K562 (cell line): ENCODE measurements at regions not wholly inside any gene's neighbourhood (a gene's known extent, or its start where the extent isn't known, plus 50 kb on each side); places are given as distances from the start of the nearest gene placed in this dataset.

ENCODE experiments used
- BACH1 ChIP-seq: fragments of 200-800 bp; sonication (Bioruptor generic); IDR thresholded peaks from 2 replicates; pipeline ENCODE4 v1.6.1; 2016; ENCODE audit warnings: missing genetic modification characterization, missing compliant biosample characterization
- BCOR ChIP-seq: fragments of 450-650 bp; IDR thresholded peaks from 2 replicates; pipeline ENCODE4 v1.6.1; 2016
- BRCA1 ChIP-seq, 2 experiments: fragments of 450-650 bp in 1 of 2; sonication (generic) in 1 of 2; formaldehyde crosslinking in 1 of 2; IDR thresholded peaks; 2 replicates each; pipeline versions ENCODE4 v1.5.0 to v1.6.1; 2017 to 2020; ENCODE audit warnings: mild to moderate bottlenecking in 1 of 2, missing genetic modification reagents in 1 of 2
- CBX1 ChIP-seq: sonication (generic); IDR thresholded peaks from 2 replicates; pipeline ENCODE4 v1.6.1; 2016; ENCODE audit warnings: antibody characterized with exemption, low read depth, mild to moderate bottlenecking
- DACH1 ChIP-seq: fragments of 450-650 bp; IDR thresholded peaks from 2 replicates; pipeline ENCODE4 v1.6.1; 2018; ENCODE audit not compliant: partially characterized antibody
- EHMT2 ChIP-seq: fragments of 450-650 bp; IDR thresholded peaks from 2 replicates; pipeline ENCODE4 v1.6.1; 2018; ENCODE audit warnings: antibody characterized with exemption
- ERF ChIP-seq: fragments of 450-650 bp; formaldehyde crosslinking; IDR thresholded peaks from 2 replicates; pipeline ENCODE4 v1.4.0; 2020; ENCODE audit warnings: mild to moderate bottlenecking, mixed read lengths
- HIVEP1 ChIP-seq: fragments of 250-450 bp; sonication (Bioruptor Pico); IDR thresholded peaks from 2 replicates; pipeline ENCODE4 v1.4.0; 2020; ENCODE audit warnings: mild to moderate bottlenecking
- MAFF ChIP-seq: IDR thresholded peaks from 2 replicates; pipeline ENCODE4 v1.6.1; 2012; ENCODE audit warnings: low read length, improper control_type of control experiment
- MAFG ChIP-seq: fragments of 450-650 bp; conservative IDR thresholded peaks from 2 replicates; pipeline ENCODE4 v1.6.1; 2016; ENCODE audit warnings: missing genetic modification characterization, missing compliant biosample characterization
- MAFK ChIP-seq: IDR thresholded peaks from 2 replicates; pipeline ENCODE4 v1.6.1; 2011; ENCODE audit warnings: low read length, improper control_type of control experiment
- MCM7 ChIP-seq, 2 experiments: fragments of 450-650 bp; IDR thresholded peaks; 2 replicates each; pipeline ENCODE4 v1.6.1; 2016 to 2018
- NFE2 ChIP-seq: IDR thresholded peaks from 2 replicates; pipeline ENCODE4 v1.6.1; 2014; ENCODE audit warnings: antibody characterized with exemption, low read depth
- OTX1 ChIP-seq: fragments of 450-650 bp; formaldehyde crosslinking; IDR thresholded peaks from 2 replicates; pipeline ENCODE4 v1.4.0; 2022; ENCODE audit warnings: mild to moderate bottlenecking
- POLR2H ChIP-seq: IDR thresholded peaks from 2 replicates; pipeline ENCODE4 v1.6.1; 2016; ENCODE audit warnings: missing genetic modification characterization, low read depth, mild to moderate bottlenecking, control low read depth, missing compliant biosample characterization, moderate library complexity
- PTRF ChIP-seq: fragments of 450-650 bp; IDR thresholded peaks from 2 replicates; pipeline ENCODE4 v1.6.1; 2016; ENCODE audit warnings: mild to moderate bottlenecking, missing genetic modification characterization, missing compliant biosample characterization
- PTTG1 ChIP-seq: fragments of 450-650 bp; IDR thresholded peaks from 2 replicates; pipeline ENCODE4 v1.6.1; 2016; ENCODE audit warnings: low read depth, mild to moderate bottlenecking, missing genetic modification characterization, missing compliant biosample characterization
- RFX1 ChIP-seq: fragments of 450-650 bp; IDR thresholded peaks from 2 replicates; pipeline ENCODE4 v1.6.1; 2016; ENCODE audit warnings: mild to moderate bottlenecking, moderate library complexity
- YY1 ChIP-seq, 3 experiments: IDR thresholded peaks; 2 replicates each; pipeline ENCODE4 v1.6.1; 2011; ENCODE audit warnings: low read length in 2 of 3, mild to moderate bottlenecking in 2 of 3, moderate library complexity in 2 of 3, borderline replicate concordance in 1 of 3, control low read depth in 1 of 3, low read depth in 1 of 3; ENCODE audit not compliant: insufficient read depth in 3 of 3, insufficient replicate concordance in 2 of 3, control insufficient read depth in 1 of 3, insufficient read length in 1 of 3; ENCODE audit errors: extremely low read depth in 1 of 3
- ZNF316 ChIP-seq: fragments of 450-650 bp; IDR thresholded peaks from 2 replicates; pipeline ENCODE4 v1.6.1; 2016
- TF ChIP-seq, protein P1 (sequence below): IDR thresholded peaks from 2 replicates; pipeline ENCODE4 v1.6.1; 2012; ENCODE audit warnings: low read depth, low read length, improper control_type of control experiment, borderline replicate concordance
- TF ChIP-seq, protein P2 (sequence below): fragments of 450-650 bp; IDR thresholded peaks from 2 replicates; pipeline ENCODE4 v1.6.1; 2017; ENCODE audit warnings: antibody characterized with exemption, mild to moderate bottlenecking
- TF ChIP-seq, protein P3 (sequence below), 2 experiments: fragments of 450-650 bp in 1 of 2; sonication (generic) in 1 of 2; formaldehyde crosslinking in 1 of 2; IDR thresholded peaks in 1 of 2; conservative IDR thresholded peaks in 1 of 2; 2 replicates each; pipeline versions ENCODE4 v1.6.1 to v1.8.1; 2016 to 2023; ENCODE audit warnings: mild to moderate bottlenecking in 2 of 2, moderate library complexity in 2 of 2, inconsistent platforms in 1 of 2, missing genetic modification reagents in 1 of 2

DNA sequence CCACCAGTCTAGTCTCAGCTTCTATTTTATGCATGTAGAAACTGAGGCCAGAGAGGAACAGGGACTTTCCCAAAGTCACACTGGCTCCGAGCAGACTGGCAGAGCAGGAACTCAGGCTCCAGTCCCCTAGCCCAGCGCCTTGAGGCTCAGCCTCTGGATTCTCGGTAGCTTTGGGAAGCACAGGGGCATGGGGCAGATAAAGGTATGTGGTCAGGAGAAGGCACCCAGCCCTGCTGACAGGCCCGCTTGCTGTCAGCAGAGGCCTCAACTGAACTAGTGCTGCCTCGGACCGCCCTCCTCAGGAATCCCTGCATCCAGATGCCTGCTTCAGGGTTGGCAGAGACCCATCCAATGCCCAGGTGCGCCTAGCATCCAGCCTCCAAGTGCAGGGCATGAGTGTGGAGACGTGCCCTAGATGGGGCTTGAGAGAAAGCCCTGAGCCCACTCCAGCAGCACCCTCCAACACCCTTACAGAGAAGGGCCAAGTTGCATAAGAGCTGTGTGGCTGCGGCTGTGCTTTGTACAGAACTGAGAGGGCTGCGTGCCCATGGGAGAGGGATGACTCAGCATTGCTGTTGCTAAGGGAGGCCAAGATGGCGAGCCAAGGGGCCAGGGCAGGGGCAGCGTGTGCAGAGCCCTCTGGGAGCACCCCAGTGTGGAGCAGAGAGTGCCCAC is 168.6 kb downstream of the MACROH2A1 start (continued):
- peak; percentile 86 for TF ChIP-seq NFE2
- TF ChIP-seq PTTG1 (tag): no peak
- peak in 1 of 3 experiments; percentile 16 for TF ChIP-seq YY1 (IDR thresholded peaks at IDR 0.05; ENCODE audit: borderline replicate concordance in 1 of 3, control insufficient read depth in 1 of 3, extremely low read depth in 1 of 3, insufficient read depth in 3 of 3, insufficient read length in 1 of 3, insufficient replicate concordance in 2 of 3, low read depth in 1 of 3, low read length in 2 of 3)
- no peak for TF ChIP-seq PTRF (tag)
- peak; percentile 92 for TF ChIP-seq MAFG
- no peak for TF ChIP-seq OTX1 (CRISPR knock-in tag)
- TF ChIP-seq CBX1: no peak
- TF ChIP-seq, protein P1, sequence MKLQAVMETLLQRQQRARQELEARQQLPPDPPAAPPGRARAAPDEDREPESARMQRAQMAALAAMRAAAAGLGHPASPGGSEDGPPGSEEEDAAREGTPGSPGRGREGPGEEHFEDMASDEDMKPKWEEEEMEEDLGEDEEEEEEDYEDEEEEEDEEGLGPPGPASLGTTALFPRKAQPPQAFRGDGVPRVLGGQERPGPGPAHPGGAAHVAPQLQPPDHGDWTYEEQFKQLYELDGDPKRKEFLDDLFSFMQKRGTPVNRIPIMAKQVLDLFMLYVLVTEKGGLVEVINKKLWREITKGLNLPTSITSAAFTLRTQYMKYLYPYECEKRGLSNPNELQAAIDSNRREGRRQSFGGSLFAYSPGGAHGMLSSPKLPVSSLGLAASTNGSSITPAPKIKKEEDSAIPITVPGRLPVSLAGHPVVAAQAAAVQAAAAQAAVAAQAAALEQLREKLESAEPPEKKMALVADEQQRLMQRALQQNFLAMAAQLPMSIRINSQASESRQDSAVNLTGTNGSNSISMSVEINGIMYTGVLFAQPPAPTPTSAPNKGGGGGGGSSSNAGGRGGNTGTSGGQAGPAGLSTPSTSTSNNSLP: no peak
- peak; percentile 80 for TF ChIP-seq ZNF316
- no peak for TF ChIP-seq ERF (CRISPR knock-in tag)
- TF ChIP-seq MAFK: peak; percentile 74
- peak; percentile 55 for TF ChIP-seq RFX1
- no peak for TF ChIP-seq EHMT2
- TF ChIP-seq, protein P2, sequence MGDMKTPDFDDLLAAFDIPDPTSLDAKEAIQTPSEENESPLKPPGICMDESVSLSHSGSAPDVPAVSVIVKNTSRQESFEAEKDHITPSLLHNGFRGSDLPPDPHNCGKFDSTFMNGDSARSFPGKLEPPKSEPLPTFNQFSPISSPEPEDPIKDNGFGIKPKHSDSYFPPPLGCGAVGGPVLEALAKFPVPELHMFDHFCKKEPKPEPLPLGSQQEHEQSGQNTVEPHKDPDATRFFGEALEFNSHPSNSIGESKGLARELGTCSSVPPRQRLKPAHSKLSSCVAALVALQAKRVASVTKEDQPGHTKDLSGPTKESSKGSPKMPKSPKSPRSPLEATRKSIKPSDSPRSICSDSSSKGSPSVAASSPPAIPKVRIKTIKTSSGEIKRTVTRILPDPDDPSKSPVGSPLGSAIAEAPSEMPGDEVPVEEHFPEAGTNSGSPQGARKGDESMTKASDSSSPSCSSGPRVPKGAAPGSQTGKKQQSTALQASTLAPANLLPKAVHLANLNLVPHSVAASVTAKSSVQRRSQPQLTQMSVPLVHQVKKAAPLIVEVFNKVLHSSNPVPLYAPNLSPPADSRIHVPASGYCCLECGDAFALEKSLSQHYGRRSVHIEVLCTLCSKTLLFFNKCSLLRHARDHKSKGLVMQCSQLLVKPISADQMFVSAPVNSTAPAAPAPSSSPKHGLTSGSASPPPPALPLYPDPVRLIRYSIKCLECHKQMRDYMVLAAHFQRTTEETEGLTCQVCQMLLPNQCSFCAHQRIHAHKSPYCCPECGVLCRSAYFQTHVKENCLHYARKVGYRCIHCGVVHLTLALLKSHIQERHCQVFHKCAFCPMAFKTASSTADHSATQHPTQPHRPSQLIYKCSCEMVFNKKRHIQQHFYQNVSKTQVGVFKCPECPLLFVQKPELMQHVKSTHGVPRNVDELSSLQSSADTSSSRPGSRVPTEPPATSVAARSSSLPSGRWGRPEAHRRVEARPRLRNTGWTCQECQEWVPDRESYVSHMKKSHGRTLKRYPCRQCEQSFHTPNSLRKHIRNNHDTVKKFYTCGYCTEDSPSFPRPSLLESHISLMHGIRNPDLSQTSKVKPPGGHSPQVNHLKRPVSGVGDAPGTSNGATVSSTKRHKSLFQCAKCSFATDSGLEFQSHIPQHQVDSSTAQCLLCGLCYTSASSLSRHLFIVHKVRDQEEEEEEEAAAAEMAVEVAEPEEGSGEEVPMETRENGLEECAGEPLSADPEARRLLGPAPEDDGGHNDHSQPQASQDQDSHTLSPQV: peak; percentile 48; the same call in 1 of the 2 replicates
- TF ChIP-seq, protein P3, sequence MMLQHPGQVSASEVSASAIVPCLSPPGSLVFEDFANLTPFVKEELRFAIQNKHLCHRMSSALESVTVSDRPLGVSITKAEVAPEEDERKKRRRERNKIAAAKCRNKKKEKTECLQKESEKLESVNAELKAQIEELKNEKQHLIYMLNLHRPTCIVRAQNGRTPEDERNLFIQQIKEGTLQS (IDR thresholded peaks at IDR 0.05): peak; percentile 13; the same call in 1 of the 2 replicates
- TF ChIP-seq, protein P3 (CRISPR knock-in tag; conservative IDR thresholded peaks at IDR 0.05): no peak
- TF ChIP-seq BACH1 (tag): 0 out of 2 replicates have a peak, but pooled peaks have one; percentile 56
- peak; percentile 60; the same call in 1 of the 2 replicates for TF ChIP-seq MAFF
- no peak for TF ChIP-seq POLR2H
- TF ChIP-seq DACH1: no peak
- no peak for TF ChIP-seq BCOR
- TF ChIP-seq MCM7 (IDR thresholded peaks at IDR 0.05): no peak
- TF ChIP-seq BRCA1 (IDR thresholded peaks at IDR 0.05): no peak
- no peak for TF ChIP-seq BRCA1 (CRISPR knock-in tag; IDR thresholded peaks at IDR 0.05)
- TF ChIP-seq HIVEP1 (CRISPR knock-in tag): no peak
